ENCODE measurements at regions not wholly inside any gene's neighbourhood (a gene's known extent, or its start where the extent isn't known, plus 50 kb on each side); places are given as distances from the start of the nearest gene placed in this dataset.

- TF ChIP-seq ATF3 (CRISPR knock-in tag; conservative IDR thresholded peaks at IDR 0.05): no peak
- no peak for TF ChIP-seq NR3C1 (CRISPR knock-in tag; conservative IDR thresholded peaks at IDR 0.05; ENCODE audit: low read depth)
- TF ChIP-seq CTCF (IDR thresholded peaks at IDR 0.05): no peak
- no peak for TF ChIP-seq CDX4 (CRISPR knock-in tag; IDR thresholded peaks at IDR 0.05; ENCODE audit: borderline replicate concordance)
- TF ChIP-seq ATF6 (CRISPR knock-in tag; IDR thresholded peaks at IDR 0.05): no peak
- no peak for TF ChIP-seq SOX15 (CRISPR knock-in tag; IDR thresholded peaks at IDR 0.05)
- TF ChIP-seq PRRX2 (CRISPR knock-in tag; IDR thresholded peaks at IDR 0.05): no peak
- TF ChIP-seq TEAD4 (CRISPR knock-in tag; IDR thresholded peaks at IDR 0.05): no peak
- no peak for TF ChIP-seq ZNF121 (CRISPR knock-in tag; IDR thresholded peaks at IDR 0.05)
- no peak for TF ChIP-seq MYBL2 (CRISPR knock-in tag; IDR thresholded peaks at IDR 0.05)
- TF ChIP-seq FOXP4 (CRISPR knock-in tag; IDR thresholded peaks at IDR 0.05): no peak
- TF ChIP-seq ZNF532 (CRISPR knock-in tag; IDR thresholded peaks at IDR 0.05; ENCODE audit: borderline replicate concordance): no peak
These were observed 68.6 kb upstream of the COMTD1 start for GRCh38 chr10:75304313-75304712.
